GM12892 (cell line): ENCODE measurements at regions not wholly inside any gene's neighbourhood (a gene's known extent, or its start where the extent isn't known, plus 50 kb on each side); places are given as distances from the start of the nearest gene placed in this dataset.
"Not testable (repeated sequence)": the region's sequence is repeated elsewhere in the genome, so short reads cannot be mapped to it uniquely, and the experiment has no call there.

Experiments used
- POLR2A ChIP-seq: IDR thresholded peaks from 2 replicates; pipeline ENCODE4 v1.6.1; 2011; ENCODE audit warnings: low read depth, low read length, control low read depth
- POLR2AphosphoS5 ChIP-seq: IDR thresholded peaks from 2 replicates; pipeline ENCODE4 v1.6.1; 2011; ENCODE audit warnings: low read depth, low read length, control low read depth
- TAF1 ChIP-seq: IDR thresholded peaks from 2 replicates; pipeline ENCODE4 v1.6.1; 2011; ENCODE audit warnings: low read depth, mild to moderate bottlenecking, control low read depth, low read length, borderline replicate concordance

GRCh38 chr2:87680691-87681090, 67.2 kb upstream of the PLGLB2 start:
- not testable (repeated sequence) for TF ChIP-seq POLR2A, POLR2AphosphoS5, TAF1
